ENCODE measurements at regions not wholly inside any gene's neighbourhood (a gene's known extent, or its start where the extent isn't known, plus 50 kb on each side); places are given as distances from the start of the nearest gene placed in this dataset.

- Mint-ChIP-seq H3K4me1 (peaks cover 46% of the 10 kb centered on the region), H3K27me3 (ENCODE audit: low read depth in 3 of 3) (peaks cover 0 to 2% (median 2%) of the 10 kb centered on the region in 3 donors), H3K4me3 (no peak overlapping the region), H3K36me3 (peaks cover 0 to 2% of the 10 kb centered on the region in 2 donors), H3K9me3 (peaks cover 0 to 2% (median 0%) of the 10 kb centered on the region in 7 donors), H3K27ac (no peak overlapping the region)
- Histone ChIP-seq H2AFZ (ENCODE audit: insufficient read depth, low read depth, low read length, poor library complexity, severe bottlenecking) (no peak overlapping the region), H3K27me3 (ENCODE audit: control insufficient read depth in 2 of 2, insufficient read depth in 2 of 2, low read length in 2 of 2) (no peaks in the 10 kb centered on the region), H3K9ac (ENCODE audit: insufficient read depth, low read length, poor library complexity, severe bottlenecking) (no peak overlapping the region), H3K4me3 (replicated peaks in 1 of 3; ENCODE audit: low read depth in 2 of 3, low read length in 3 of 3) (no peak overlapping the region), H3K79me2 (ENCODE audit: insufficient read depth, low read length) (no peaks in the 10 kb centered on the region), H3K4me2 (replicated peaks; ENCODE audit: extremely low read depth, low read length, poor library complexity, severe bottlenecking) (no peak overlapping the region), H3K9me3 (replicated peaks in 1 of 2; ENCODE audit: control insufficient read depth in 1 of 2, insufficient read depth in 1 of 2, low read length in 2 of 2) (no peaks in the 10 kb centered on the region), H3K36me3 (replicated peaks in 1 of 2; ENCODE audit: control insufficient read depth in 1 of 2, insufficient read depth in 2 of 2, low read length in 2 of 2) (no peaks in the 10 kb centered on the region), H3K27ac (ENCODE audit: low read depth in 1 of 2, low read length in 2 of 2) (no peak overlapping the region), H3K4me1 (ENCODE audit: control insufficient read depth in 1 of 2, insufficient read depth in 2 of 2, low read length in 2 of 2) (peaks cover 36 to 47% of the 10 kb centered on the region in 2 donors), H4K20me1 (ENCODE audit: insufficient read depth, low read length) (no peaks in the 10 kb centered on the region)
- DNase-seq = no peak
- intact Hi-C loops (cut with micrococcal nuclease) = no loop called here
- TF ChIP-seq, protein P1, sequence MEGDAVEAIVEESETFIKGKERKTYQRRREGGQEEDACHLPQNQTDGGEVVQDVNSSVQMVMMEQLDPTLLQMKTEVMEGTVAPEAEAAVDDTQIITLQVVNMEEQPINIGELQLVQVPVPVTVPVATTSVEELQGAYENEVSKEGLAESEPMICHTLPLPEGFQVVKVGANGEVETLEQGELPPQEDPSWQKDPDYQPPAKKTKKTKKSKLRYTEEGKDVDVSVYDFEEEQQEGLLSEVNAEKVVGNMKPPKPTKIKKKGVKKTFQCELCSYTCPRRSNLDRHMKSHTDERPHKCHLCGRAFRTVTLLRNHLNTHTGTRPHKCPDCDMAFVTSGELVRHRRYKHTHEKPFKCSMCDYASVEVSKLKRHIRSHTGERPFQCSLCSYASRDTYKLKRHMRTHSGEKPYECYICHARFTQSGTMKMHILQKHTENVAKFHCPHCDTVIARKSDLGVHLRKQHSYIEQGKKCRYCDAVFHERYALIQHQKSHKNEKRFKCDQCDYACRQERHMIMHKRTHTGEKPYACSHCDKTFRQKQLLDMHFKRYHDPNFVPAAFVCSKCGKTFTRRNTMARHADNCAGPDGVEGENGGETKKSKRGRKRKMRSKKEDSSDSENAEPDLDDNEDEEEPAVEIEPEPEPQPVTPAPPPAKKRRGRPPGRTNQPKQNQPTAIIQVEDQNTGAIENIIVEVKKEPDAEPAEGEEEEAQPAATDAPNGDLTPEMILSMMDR (IDR thresholded peaks at IDR 0.05) = no peak
These were observed 519.5 kb downstream of the SUCLA2 start for GRCh38 chr13:47481536-47481935.

GRCh38 chr13:47480951-47481350 is 520.1 kb downstream of the SUCLA2 start:
- H3K79me2 ChIP-seq (ENCODE audit: insufficient read depth, low read length) = no peaks in the 10 kb centered on the region
- H3K27ac Mint-ChIP-seq = peak overlapping the region in 4 of 7 donors; percentile 58 to 88 (median 70)
- H3K4me3 Mint-ChIP-seq = peak overlapping the region in 1 of 2 donors; percentile 47
- H3K9me3 ChIP-seq (replicated peaks in 1 of 2; ENCODE audit: control insufficient read depth in 1 of 2, insufficient read depth in 1 of 2, low read length in 2 of 2) = no peaks in the 10 kb centered on the region
- H3K4me3 ChIP-seq (replicated peaks in 1 of 3; ENCODE audit: low read depth in 2 of 3, low read length in 3 of 3) = no peak overlapping the region
- H4K20me1 ChIP-seq (ENCODE audit: insufficient read depth, low read length) = no peaks in the 10 kb centered on the region
- no peak overlapping the region for H3K9ac ChIP-seq (ENCODE audit: insufficient read depth, low read length, poor library complexity, severe bottlenecking)
- H3K36me3 ChIP-seq (replicated peaks in 1 of 2; ENCODE audit: control insufficient read depth in 1 of 2, insufficient read depth in 2 of 2, low read length in 2 of 2) = no peaks in the 10 kb centered on the region
- H3K36me3 Mint-ChIP-seq = peaks cover 0 to 2% of the 10 kb centered on the region in 2 donors
- intact Hi-C loops (cut with micrococcal nuclease) = no loop called here
- DNase-seq = peak; percentile 40 to 57 (median 42)
- peaks cover 36 to 47% of the 10 kb centered on the region in 2 donors for H3K4me1 ChIP-seq (ENCODE audit: control insufficient read depth in 1 of 2, insufficient read depth in 2 of 2, low read length in 2 of 2)
- H3K4me1 Mint-ChIP-seq = peaks cover 46% of the 10 kb centered on the region
- peak overlapping the region; percentile 17 for H3K4me2 ChIP-seq (replicated peaks; ENCODE audit: extremely low read depth, low read length, poor library complexity, severe bottlenecking)
- 10% methylated on average over 2 of the region's 3 CpGs for WGBS (ENCODE audit: insufficient coverage)
- no peaks in the 10 kb centered on the region for H3K27me3 ChIP-seq (ENCODE audit: control insufficient read depth in 2 of 2, insufficient read depth in 2 of 2, low read length in 2 of 2)
- H3K9me3 Mint-ChIP-seq = peaks cover 0 to 2% (median 0%) of the 10 kb centered on the region in 7 donors
- H3K27ac ChIP-seq (ENCODE audit: low read depth in 1 of 2, low read length in 2 of 2) = no peak overlapping the region
- H2AFZ ChIP-seq (ENCODE audit: insufficient read depth, low read depth, low read length, poor library complexity, severe bottlenecking) = no peak overlapping the region
- peaks cover 0 to 2% (median 2%) of the 10 kb centered on the region in 3 donors for H3K27me3 Mint-ChIP-seq (ENCODE audit: low read depth in 3 of 3)
- TF ChIP-seq, protein P1 (IDR thresholded peaks at IDR 0.05) = no peak
